ENCODE measurements at regions not wholly inside any gene's neighbourhood (a gene's known extent, or its start where the extent isn't known, plus 50 kb on each side); places are given as distances from the start of the nearest gene placed in this dataset.

- TF ChIP-seq, protein P1, sequence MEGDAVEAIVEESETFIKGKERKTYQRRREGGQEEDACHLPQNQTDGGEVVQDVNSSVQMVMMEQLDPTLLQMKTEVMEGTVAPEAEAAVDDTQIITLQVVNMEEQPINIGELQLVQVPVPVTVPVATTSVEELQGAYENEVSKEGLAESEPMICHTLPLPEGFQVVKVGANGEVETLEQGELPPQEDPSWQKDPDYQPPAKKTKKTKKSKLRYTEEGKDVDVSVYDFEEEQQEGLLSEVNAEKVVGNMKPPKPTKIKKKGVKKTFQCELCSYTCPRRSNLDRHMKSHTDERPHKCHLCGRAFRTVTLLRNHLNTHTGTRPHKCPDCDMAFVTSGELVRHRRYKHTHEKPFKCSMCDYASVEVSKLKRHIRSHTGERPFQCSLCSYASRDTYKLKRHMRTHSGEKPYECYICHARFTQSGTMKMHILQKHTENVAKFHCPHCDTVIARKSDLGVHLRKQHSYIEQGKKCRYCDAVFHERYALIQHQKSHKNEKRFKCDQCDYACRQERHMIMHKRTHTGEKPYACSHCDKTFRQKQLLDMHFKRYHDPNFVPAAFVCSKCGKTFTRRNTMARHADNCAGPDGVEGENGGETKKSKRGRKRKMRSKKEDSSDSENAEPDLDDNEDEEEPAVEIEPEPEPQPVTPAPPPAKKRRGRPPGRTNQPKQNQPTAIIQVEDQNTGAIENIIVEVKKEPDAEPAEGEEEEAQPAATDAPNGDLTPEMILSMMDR (IDR thresholded peaks at IDR 0.05; ENCODE audit: low read length): no peak
- TF ChIP-seq EZH2 (optimal IDR thresholded peaks at IDR 0.05; ENCODE audit: low read depth, low read length): no peak
Measured at GRCh38 chr18:22704586-22704918, 228.6 kb upstream of the RBBP8 start.

Measured in MM.1S (cell line).